ENCODE measurements at regions not wholly inside any gene's neighbourhood (a gene's known extent, or its start where the extent isn't known, plus 50 kb on each side); places are given as distances from the start of the nearest gene placed in this dataset.

- TF ChIP-seq MLX (CRISPR knock-in tag; IDR thresholded peaks at IDR 0.05) (no peak), HDAC2 (CRISPR knock-in tag; IDR thresholded peaks at IDR 0.05) (no peak), MTERF4 (CRISPR knock-in tag; IDR thresholded peaks at IDR 0.05) (no peak), NR2F1 (CRISPR knock-in tag; IDR thresholded peaks at IDR 0.05) (no peak), ZNF749 (CRISPR knock-in tag; IDR thresholded peaks at IDR 0.05; ENCODE audit: borderline replicate concordance) (no peak), MEIS1 (CRISPR knock-in tag; IDR thresholded peaks at IDR 0.05; ENCODE audit: borderline replicate concordance) (no peak), CSRNP2 (CRISPR knock-in tag; conservative IDR thresholded peaks at IDR 0.05; ENCODE audit: low read depth) (no peak), CEBPB (IDR thresholded peaks at IDR 0.05; ENCODE audit: borderline replicate concordance, low read depth, low read length) (no peak), ZFX (CRISPR knock-in tag; IDR thresholded peaks at IDR 0.05; ENCODE audit: low read depth) (no peak), ZNF30 (CRISPR knock-in tag; IDR thresholded peaks at IDR 0.05) (no peak), CSRNP1 (CRISPR knock-in tag; IDR thresholded peaks at IDR 0.05) (no peak), CHD4 (IDR thresholded peaks at IDR 0.05; ENCODE audit: borderline replicate concordance, low read length) (no peak), ZUFSP (CRISPR knock-in tag; IDR thresholded peaks at IDR 0.05; ENCODE audit: borderline replicate concordance) (no peak)
Measured at GRCh38 chr2:219772697-219773096, 145.3 kb downstream of the SLC4A3 start.
